ENCODE measurements at regions not wholly inside any gene's neighbourhood (a gene's known extent, or its start where the extent isn't known, plus 50 kb on each side); places are given as distances from the start of the nearest gene placed in this dataset.

DNA sequence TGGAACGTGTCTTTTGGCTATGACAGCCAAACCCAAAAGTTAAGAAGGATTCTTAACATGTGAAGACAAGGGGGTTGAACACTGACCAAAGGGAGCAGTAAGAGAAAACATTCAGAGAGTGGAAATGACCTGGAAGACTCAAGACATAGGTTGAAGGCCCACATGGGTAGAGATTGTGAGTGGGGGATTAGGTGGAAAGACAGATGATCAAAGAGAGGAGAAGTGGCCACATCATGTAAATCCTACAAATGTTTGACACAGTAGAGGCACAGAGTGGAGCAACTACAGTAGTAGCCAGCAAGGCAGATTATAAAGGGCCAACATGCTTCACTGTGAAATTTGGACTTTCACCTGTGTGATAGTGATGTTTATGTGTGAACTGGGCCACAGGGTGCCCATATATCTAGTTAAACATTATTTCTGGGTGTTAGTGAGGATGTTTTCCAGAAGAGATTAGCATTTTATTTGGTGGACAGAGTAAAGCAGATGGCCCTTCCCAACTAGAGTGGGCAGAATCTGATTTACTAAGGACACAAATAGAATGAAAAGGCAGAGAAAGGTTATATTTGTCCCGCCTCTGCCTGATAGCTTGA, 559.3 kb downstream of the RAB28 start:
- Histone ChIP-seq H3K79me1 (ENCODE audit: low read depth, low read length) (no peaks in the 10 kb centered on the region), H4K20me1 (replicated peaks in 1 of 2; ENCODE audit: control insufficient read depth in 1 of 2, insufficient read depth in 2 of 2, low read length in 2 of 2) (no peaks in the 10 kb centered on the region), H3K4me1 (replicated peaks in 1 of 4; ENCODE audit: control insufficient read depth in 3 of 4, insufficient read depth in 4 of 4, low read length in 3 of 4) (peaks cover 0 to 7% (median 1%) of the 10 kb centered on the region in 4 experiments; a peak in 3 of 7 replicates), H3K4ac (replicated peaks; ENCODE audit: insufficient read length, low read depth, low read length) (no peak overlapping the region), H3K36me3 (ENCODE audit: control insufficient read depth in 2 of 4, insufficient read depth in 4 of 4, low read length in 3 of 4) (no peaks in the 10 kb centered on the region), H3K27ac (ENCODE audit: low read depth, low read length) (no peak overlapping the region), H3K4me3 (ENCODE audit: extremely low read depth in 1 of 4, insufficient read depth in 2 of 4, low read depth in 3 of 4, low read length in 4 of 4) (peak overlapping the region in 1 of 4 experiments; percentile 15; a peak in 1 of 8 replicates), H3K56ac (replicated peaks; ENCODE audit: insufficient read length, low read depth, low read length) (no peak overlapping the region), H2BK12ac (ENCODE audit: low read depth, low read length) (peak overlapping the region; percentile 51; the same call in 1 of the 2 replicates), H2AFZ (ENCODE audit: low read length) (no peak overlapping the region), H2AK5ac (ENCODE audit: low read depth, low read length) (no peak overlapping the region), H3K18ac (ENCODE audit: extremely low read depth, low read length) (no peak overlapping the region), H3K9ac (replicated peaks in 1 of 4; ENCODE audit: extremely low read depth in 1 of 4, low read depth in 3 of 4, low read length in 3 of 4) (no peak overlapping the region), H3K9me3 (ENCODE audit: insufficient read depth in 2 of 2, low read depth in 1 of 2, low read length in 1 of 2) (no peaks in the 10 kb centered on the region; a peak in 1 of 4 replicates), H3K4me2 (ENCODE audit: insufficient read depth in 1 of 2, low read depth in 2 of 2, low read length in 2 of 2) (peak overlapping the region in 1 of 2 experiments; percentile 33; a peak in 1 of 4 replicates), H3K27me3 (replicated peaks in 1 of 4; ENCODE audit: control insufficient read depth in 3 of 4, extremely low read depth in 1 of 4, insufficient read depth in 3 of 4, low read length in 3 of 4) (no peaks in the 10 kb centered on the region), H4K5ac (ENCODE audit: insufficient read length, low read depth, low read length) (no peak overlapping the region), H4K8ac (ENCODE audit: extremely low read depth, insufficient read depth, low read length) (no peak overlapping the region), H2BK5ac (ENCODE audit: low read depth, low read length) (no peak overlapping the region), H3K23ac (ENCODE audit: insufficient read length) (no peak overlapping the region), H3K79me2 (ENCODE audit: control insufficient read depth in 1 of 2, insufficient read depth in 2 of 2, low read length in 2 of 2) (no peaks in the 10 kb centered on the region), H2BK15ac (ENCODE audit: low read length) (no peak overlapping the region), H4K91ac (replicated peaks; ENCODE audit: insufficient read length, low read length) (no peak overlapping the region), H2BK20ac (ENCODE audit: low read length) (peak overlapping the region; percentile 50), H2BK120ac (replicated peaks; ENCODE audit: low read depth, low read length) (no peak overlapping the region), H3K23me2 (ENCODE audit: low read depth, low read length) (no peaks in the 10 kb centered on the region), H3K14ac (ENCODE audit: insufficient read length) (no peak overlapping the region)
- POLR2A ChIA-PET (ENCODE audit: partially characterized antibody) = no interaction called here
- DNase-seq (ENCODE audit: low read depth in 1 of 2, low spot score in 2 of 2) = no peak
- FAIRE-seq = no peak
- CTCF ChIA-PET (ENCODE audit: partially characterized antibody) = interaction anchor here (0.8 to 1.1 kb wide), 2 partner anchors 12 to 13 kb away, joined by 3 read pairs; no protein-coding TSS in a partner anchor
- TF ChIP-seq BACH1 (IDR thresholded peaks at IDR 0.05; ENCODE audit: low read length) = no peak
- WGBS, 2 experiments (ENCODE audit: extremely low coverage in 1 of 2, insufficient coverage in 1 of 2, insufficient read length in 1 of 2, insufficient replicate concordance in 2 of 2, low coverage in 1 of 2, low lambda C conversion rate in 2 of 2, missing lambda C conversion rate in 1 of 2) = 86% methylated on average over 2 of the region's 2 CpGs; no CpG with 5 or more reads in 1 of the 2 experiments
